ENCODE measurements at regions not wholly inside any gene's neighbourhood (a gene's known extent, or its start where the extent isn't known, plus 50 kb on each side); places are given as distances from the start of the nearest gene placed in this dataset.

- no peak for DNase-seq (ENCODE audit: low read depth)
- H3K4me3 ChIP-seq (ENCODE audit: low read length): no peak overlapping the region
- TF ChIP-seq CTCF (IDR thresholded peaks at IDR 0.05; ENCODE audit: insufficient read depth, low read depth, low read length, missing control alignments): no peak
These were observed 1370.7 kb upstream of the ATXN8OS start for GRCh38 chr13:68736961-68737360.

- H3K4me3 ChIP-seq (ENCODE audit: low read length): no peak overlapping the region
- DNase-seq (ENCODE audit: low read depth): no peak
- TF ChIP-seq CTCF (IDR thresholded peaks at IDR 0.05; ENCODE audit: insufficient read depth, low read depth, low read length, missing control alignments): no peak
These were observed 1379.8 kb upstream of the ATXN8OS start for GRCh38 chr13:68727798-68728197.

GRCh38 chr13:68727165-68727564, 1380.5 kb upstream of the ATXN8OS start:
- no peak overlapping the region for H3K4me3 ChIP-seq (ENCODE audit: low read length)
- no peak for TF ChIP-seq CTCF (IDR thresholded peaks at IDR 0.05; ENCODE audit: insufficient read depth, low read depth, low read length, missing control alignments)
- DNase-seq (ENCODE audit: low read depth): peak; percentile 48

GRCh38 chr13:68719815-68720214, 1387.8 kb upstream of the ATXN8OS start:
- no peak overlapping the region for H3K4me3 ChIP-seq (ENCODE audit: low read length)
- TF ChIP-seq CTCF (IDR thresholded peaks at IDR 0.05; ENCODE audit: insufficient read depth, low read depth, low read length, missing control alignments): no peak
- DNase-seq (ENCODE audit: low read depth): no peak

GRCh38 chr13:68715651-68716050, 1392.0 kb upstream of the ATXN8OS start:
- H3K4me3 ChIP-seq (ENCODE audit: low read length): no peak overlapping the region
- peak; percentile 10 for DNase-seq (ENCODE audit: low read depth)
- no peak for TF ChIP-seq CTCF (IDR thresholded peaks at IDR 0.05; ENCODE audit: insufficient read depth, low read depth, low read length, missing control alignments)

GRCh38 chr13:68714292-68714691, 1393.3 kb upstream of the ATXN8OS start:
- H3K4me3 ChIP-seq (ENCODE audit: low read length): no peak overlapping the region
- DNase-seq (ENCODE audit: low read depth): no peak
- TF ChIP-seq CTCF (IDR thresholded peaks at IDR 0.05; ENCODE audit: insufficient read depth, low read depth, low read length, missing control alignments): no peak

GRCh38 chr13:68713394-68713793, 1394.2 kb upstream of the ATXN8OS start:
- no peak overlapping the region for H3K4me3 ChIP-seq (ENCODE audit: low read length)
- no peak for DNase-seq (ENCODE audit: low read depth)
- TF ChIP-seq CTCF (IDR thresholded peaks at IDR 0.05; ENCODE audit: insufficient read depth, low read depth, low read length, missing control alignments): no peak

Data from epithelial cell of esophagus (primary cell).